SU-DHL-6 (cell line): ENCODE measurements at regions not wholly inside any gene's neighbourhood (a gene's known extent, or its start where the extent isn't known, plus 50 kb on each side); places are given as distances from the start of the nearest gene placed in this dataset.

Experiments used
- EZH2phosphoT487 ChIP-seq: fragments of 200-600 bp; sonication (generic), shearing (Covaris generic); conservative IDR thresholded peaks from 2 replicates; pipeline ENCODE4 v1.6.1; 2018; ENCODE audit warnings: mild to moderate bottlenecking, antibody characterized with exemption, low read length, moderate library complexity, mixed read lengths
- TF ChIP-seq, protein P1 (sequence below): fragments of 200-600 bp; sonication (generic); IDR thresholded peaks from one replicate; pipeline ENCODE4 v1.5.1; 2017; ENCODE audit warnings: antibody characterized with exemption, mild to moderate bottlenecking, low read length, moderate library complexity; ENCODE audit not compliant: insufficient read depth, poor library complexity, severe bottlenecking

GRCh38 chr14:22463763-22464173 lies 125.3 kb downstream of the DAD1 start:
- TF ChIP-seq, protein P1, sequence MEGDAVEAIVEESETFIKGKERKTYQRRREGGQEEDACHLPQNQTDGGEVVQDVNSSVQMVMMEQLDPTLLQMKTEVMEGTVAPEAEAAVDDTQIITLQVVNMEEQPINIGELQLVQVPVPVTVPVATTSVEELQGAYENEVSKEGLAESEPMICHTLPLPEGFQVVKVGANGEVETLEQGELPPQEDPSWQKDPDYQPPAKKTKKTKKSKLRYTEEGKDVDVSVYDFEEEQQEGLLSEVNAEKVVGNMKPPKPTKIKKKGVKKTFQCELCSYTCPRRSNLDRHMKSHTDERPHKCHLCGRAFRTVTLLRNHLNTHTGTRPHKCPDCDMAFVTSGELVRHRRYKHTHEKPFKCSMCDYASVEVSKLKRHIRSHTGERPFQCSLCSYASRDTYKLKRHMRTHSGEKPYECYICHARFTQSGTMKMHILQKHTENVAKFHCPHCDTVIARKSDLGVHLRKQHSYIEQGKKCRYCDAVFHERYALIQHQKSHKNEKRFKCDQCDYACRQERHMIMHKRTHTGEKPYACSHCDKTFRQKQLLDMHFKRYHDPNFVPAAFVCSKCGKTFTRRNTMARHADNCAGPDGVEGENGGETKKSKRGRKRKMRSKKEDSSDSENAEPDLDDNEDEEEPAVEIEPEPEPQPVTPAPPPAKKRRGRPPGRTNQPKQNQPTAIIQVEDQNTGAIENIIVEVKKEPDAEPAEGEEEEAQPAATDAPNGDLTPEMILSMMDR: no peak
- TF ChIP-seq EZH2phosphoT487: no peak
